IMR-90 (cell line): ENCODE measurements at regions not wholly inside any gene's neighbourhood (a gene's known extent, or its start where the extent isn't known, plus 50 kb on each side); places are given as distances from the start of the nearest gene placed in this dataset.

ENCODE experiments used
- ATAC-seq: fragments of 200-7000 bp; cut with Tn5 transposase; 2 replicates; pipeline ENCODE4 v1.9.1; 2020; ENCODE audit warnings: low read depth, mild to moderate bottlenecking, moderate library complexity
- BruUV-seq: library from RNA; stranded (reverse); fragments of 400-500 nt; replicated peaks from 2 replicates; lab custom pipeline; 2021; lab: Mats Ljungman, UMichigan
- CTCF ChIA-PET: fragments of 300-600 bp; formaldehyde crosslinking; extraction: SDS; loops from one replicate; lab custom pipeline; 2021; ENCODE audit warnings: antibody characterized with exemption; lab: Yijun Ruan, JAX
- POLR2A ChIA-PET: fragments of 300-600 bp; sonication (Branson Sonifier 250); formaldehyde crosslinking; loops from one replicate; lab custom pipeline; 2022; ENCODE audit warnings: antibody characterized with exemption; ENCODE audit not compliant: unreplicated experiment; lab: Charles Lee
- DNase-seq: peaks from one replicate; pipeline ENCODE4 v3.0.0; 2013
- H2AFZ ChIP-seq: replicated peaks from 2 replicates; pipeline ENCODE3; 2013; ENCODE audit warnings: low read length, mild to moderate bottlenecking; ENCODE audit not compliant: poor library complexity
- H2AK5ac ChIP-seq: 2 replicates; pipeline ENCODE4 v1.6.1; 2013; ENCODE audit warnings: low read depth, low read length, inconsistent platforms
- H2AK9ac ChIP-seq: replicated peaks from 2 replicates; pipeline ENCODE3; 2013; ENCODE audit warnings: mild to moderate bottlenecking, low read depth, low read length, moderate library complexity; ENCODE audit not compliant: poor library complexity
- H2BK120ac ChIP-seq: 2 replicates; pipeline ENCODE4 v1.6.1; 2013; ENCODE audit warnings: low read depth, low read length, inconsistent platforms
- H2BK15ac ChIP-seq: 3 replicates; pipeline ENCODE4 v1.6.1; 2013; ENCODE audit warnings: low read depth, low read length, inconsistent platforms
- H2BK20ac ChIP-seq: 2 replicates; pipeline ENCODE4 v1.6.1; 2013; ENCODE audit warnings: low read depth, mild to moderate bottlenecking, inconsistent platforms, low read length, moderate library complexity
- H2BK5ac ChIP-seq: 2 replicates; pipeline ENCODE4 v1.6.1; 2013; ENCODE audit warnings: mild to moderate bottlenecking, low read depth, low read length, inconsistent platforms; ENCODE audit not compliant: poor library complexity, severe bottlenecking
- H3K14ac ChIP-seq: replicated peaks from 2 replicates; pipeline ENCODE4 v1.6.1; 2013; ENCODE audit warnings: low read depth, low read length, inconsistent platforms
- H3K18ac ChIP-seq: 2 replicates; pipeline ENCODE4 v1.6.1; 2013; ENCODE audit warnings: low read depth, low read length, control low read depth
- H3K23ac ChIP-seq: 2 replicates; pipeline ENCODE4 v1.6.1; 2013; ENCODE audit warnings: low read depth, low read length, inconsistent platforms
- H3K27ac ChIP-seq: 2 replicates; pipeline ENCODE4 v1.5.1; 2013; ENCODE audit warnings: mild to moderate bottlenecking, control low read depth, low read length; ENCODE audit not compliant: insufficient read depth
- H3K27me3 ChIP-seq: 2 replicates; pipeline ENCODE4 v1.6.1; 2013; ENCODE audit warnings: low read length; ENCODE audit not compliant: control insufficient read depth, insufficient read depth
- H3K36me3 ChIP-seq: 2 replicates; pipeline ENCODE4 v1.6.1; 2013; ENCODE audit warnings: low read length, mixed read lengths; ENCODE audit not compliant: control insufficient read depth, insufficient read depth
- H3K4ac ChIP-seq: 2 replicates; pipeline ENCODE4 v1.6.1; 2013; ENCODE audit warnings: low read depth, low read length, inconsistent platforms
- H3K4me1 ChIP-seq: 2 replicates; pipeline ENCODE4 v1.6.1; 2013; ENCODE audit warnings: low read length, mixed read lengths; ENCODE audit not compliant: control insufficient read depth, insufficient read depth
- H3K4me2 ChIP-seq: 2 replicates; pipeline ENCODE4 v1.6.1; 2013; ENCODE audit warnings: low read depth, mild to moderate bottlenecking, control low read depth, low read length, moderate library complexity
- H3K4me3 ChIP-seq: 2 replicates; pipeline ENCODE4 v1.5.1; 2013; ENCODE audit warnings: low read depth, mild to moderate bottlenecking, control low read depth, low read length, moderate library complexity; ENCODE audit not compliant: insufficient read depth
- H3K56ac ChIP-seq: 2 replicates; pipeline ENCODE4 v1.6.1; 2013; ENCODE audit warnings: low read length, inconsistent platforms; ENCODE audit not compliant: insufficient read depth; ENCODE audit errors: extremely low read depth
- H3K79me1 ChIP-seq, 2 experiments: 2 replicates each; pipeline ENCODE4 v1.6.1; 2013; ENCODE audit warnings: low read length in 2 of 2, inconsistent platforms in 1 of 2, low read depth in 1 of 2
- H3K9ac ChIP-seq: 2 replicates; pipeline ENCODE4 v1.6.1; 2013; ENCODE audit warnings: low read depth, low read length, control low read depth
- H3K9me1 ChIP-seq: 2 replicates; pipeline ENCODE4 v1.6.1; 2013; ENCODE audit warnings: low read length, inconsistent platforms; ENCODE audit not compliant: insufficient read depth
- H3K9me3 ChIP-seq: 2 replicates; pipeline ENCODE4 v1.6.1; 2013; ENCODE audit warnings: low read length; ENCODE audit not compliant: control insufficient read depth, insufficient read depth
- H4K20me1 ChIP-seq: 2 replicates; pipeline ENCODE4 v1.6.1; 2013; ENCODE audit warnings: low read length, inconsistent platforms; ENCODE audit not compliant: insufficient read depth
- H4K5ac ChIP-seq: 2 replicates; pipeline ENCODE4 v1.6.1; 2013; ENCODE audit warnings: mild to moderate bottlenecking, low read depth, low read length, control low read depth
- H4K8ac ChIP-seq, 2 experiments: 2 replicates each; pipeline ENCODE4 v1.6.1; 2013; ENCODE audit warnings: low read depth in 2 of 2, low read length in 2 of 2, control low read depth in 1 of 2, inconsistent platforms in 1 of 2
- H4K91ac ChIP-seq: 2 replicates; pipeline ENCODE4 v1.6.1; 2013; ENCODE audit warnings: low read depth, low read length, inconsistent platforms; ENCODE audit not compliant: insufficient read depth
- BHLHE40 ChIP-seq: fragments of 150-350 bp; IDR thresholded peaks from 2 replicates; pipeline ENCODE4 v1.6.1; 2016; ENCODE audit warnings: mild to moderate bottlenecking, low read depth, low read length
- CEBPB ChIP-seq: IDR thresholded peaks from 2 replicates; pipeline ENCODE4 v1.6.1; 2012; ENCODE audit warnings: low read depth, low read length, improper control_type of control experiment
- CHD1 ChIP-seq: IDR thresholded peaks from 2 replicates; pipeline ENCODE4 v1.6.1; 2012; ENCODE audit warnings: low read depth, low read length, improper control_type of control experiment
- FOS ChIP-seq: fragments of 150-350 bp; IDR thresholded peaks from 2 replicates; pipeline ENCODE4 v1.6.1; 2016; ENCODE audit warnings: low read depth, low read length
- MAFK ChIP-seq: IDR thresholded peaks from 2 replicates; pipeline ENCODE4 v1.6.1; 2012; ENCODE audit warnings: low read depth, low read length, improper control_type of control experiment
- MAZ ChIP-seq: IDR thresholded peaks from 2 replicates; pipeline ENCODE4 v1.6.1; 2012; ENCODE audit warnings: low read depth, mild to moderate bottlenecking, low read length, improper control_type of control experiment, moderate library complexity, borderline replicate concordance
- MXI1 ChIP-seq: IDR thresholded peaks from 2 replicates; pipeline ENCODE4 v1.6.1; 2012; ENCODE audit warnings: low read depth, mild to moderate bottlenecking, low read length, moderate library complexity, borderline replicate concordance
- NFE2L2 ChIP-seq: fragments of 150-350 bp; IDR thresholded peaks from 2 replicates; pipeline ENCODE4 v1.6.1; 2016; ENCODE audit warnings: low read depth, mild to moderate bottlenecking, low read length
- POLR2A ChIP-seq: IDR thresholded peaks from 2 replicates; pipeline ENCODE4 v1.6.1; 2012; ENCODE audit warnings: mild to moderate bottlenecking, low read depth, low read length
- RAD21 ChIP-seq: IDR thresholded peaks from 2 replicates; pipeline ENCODE4 v1.6.1; 2012; ENCODE audit warnings: low read length, improper control_type of control experiment
- RCOR1 ChIP-seq: IDR thresholded peaks from 2 replicates; pipeline ENCODE4 v1.6.1; 2012; ENCODE audit warnings: mild to moderate bottlenecking, low read length, improper control_type of control experiment; ENCODE audit not compliant: insufficient replicate concordance
- RFX5 ChIP-seq: IDR thresholded peaks from 2 replicates; pipeline ENCODE4 v1.8.0; 2012; ENCODE audit warnings: low read depth, mild to moderate bottlenecking, low read length, moderate library complexity
- SMC3 ChIP-seq: fragments of 150-350 bp; IDR thresholded peaks from 2 replicates; pipeline ENCODE4 v1.6.1; 2016; ENCODE audit warnings: low read depth, mild to moderate bottlenecking, antibody characterized with exemption, low read length, moderate library complexity
- WGBS, 2 experiments: methylation state at CpG; one replicate each; pipeline versions ENCODE4 v1.1.5 to v1.1.7; 2013; ENCODE audit warnings: missing lambda C conversion rate in 2 of 2; ENCODE audit not compliant: insufficient read length in 1 of 2; ENCODE audit errors: extremely low coverage in 2 of 2; 5-methylcytosine and 5-hydroxymethylcytosine counted together
- dilution Hi-C: fragments of 300-500 bp; cut with HindIII; formaldehyde crosslinking; loops from one replicate; pipeline ENCODE4 v1.14.3; 2018; ENCODE audit warnings: low sequenced_read_pairs; ENCODE audit not compliant: unreplicated experiment
- in situ Hi-C: fragments of 300-500 bp; cut with MboI; formaldehyde crosslinking; loops from 3 replicates; pipeline ENCODE4 v1.14.3; 2019; ENCODE audit warnings: low sequenced_read_pairs, inconsistent platforms, mixed read lengths
- intact Hi-C: fragments of 100-400 bp; cut with micrococcal nuclease; formaldehyde crosslinking; loops from 2 replicates; pipeline ENCODE4 v1.10.0; 2022
- TF ChIP-seq, protein P1 (sequence below): conservative IDR thresholded peaks from 2 replicates; pipeline ENCODE4 v1.5.1; 2012; ENCODE audit warnings: mild to moderate bottlenecking, low read depth, low read length, improper control_type of control experiment
- TF ChIP-seq, protein P2 (sequence below): fragments of 150-350 bp; IDR thresholded peaks from 2 replicates; pipeline ENCODE4 v1.6.1; 2017; ENCODE audit warnings: mild to moderate bottlenecking, antibody characterized with exemption, low read length, low read depth
- TF ChIP-seq, protein P3 (sequence below): fragments of 150-350 bp; IDR thresholded peaks from 2 replicates; pipeline ENCODE4 v1.6.1; 2016; ENCODE audit warnings: low read depth, mild to moderate bottlenecking, low read length, moderate library complexity, borderline replicate concordance

DNA sequence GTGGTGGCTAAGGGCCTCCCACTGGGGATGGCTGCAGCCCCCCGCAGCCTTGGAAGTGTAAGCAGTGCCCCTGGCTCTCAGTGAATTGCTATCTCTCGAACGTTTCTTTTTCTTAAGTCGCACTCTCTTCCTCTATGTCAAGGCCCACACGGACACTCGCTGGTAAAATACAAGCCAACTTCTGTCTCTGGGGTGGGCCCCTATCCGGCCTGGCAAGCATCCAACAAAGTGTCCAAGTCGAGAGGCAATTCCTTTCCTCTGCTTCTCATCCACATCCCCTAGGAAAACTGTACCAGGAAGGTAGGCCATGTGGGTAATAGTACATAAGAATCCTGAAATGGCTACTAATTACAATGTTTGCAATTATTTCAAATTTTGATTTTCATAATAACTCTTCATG, 194.9 kb upstream of the MGMT start:
- in situ Hi-C loops: no loop called here
- Histone ChIP-seq H3K18ac (no peak overlapping the region), H2AFZ (no peak overlapping the region), H2BK120ac (no peak overlapping the region), H2AK5ac (no peak overlapping the region), H4K91ac (no peak overlapping the region), H3K79me1 (no peaks in the 10 kb centered on the region), H3K9me1 (no peaks in the 10 kb centered on the region), H3K23ac (no peak overlapping the region), H2BK15ac (no peak overlapping the region), H3K27ac (no peak overlapping the region), H2BK20ac (no peak overlapping the region), H4K20me1 (no peaks in the 10 kb centered on the region), H4K5ac (no peak overlapping the region), H3K4ac (no peak overlapping the region), H3K4me3 (no peak overlapping the region), H3K14ac (no peak overlapping the region), H3K9ac (no peak overlapping the region), H3K27me3 (no peaks in the 10 kb centered on the region), H2BK5ac (no peak overlapping the region), H4K8ac (no peak overlapping the region), H3K4me1 (no peaks in the 10 kb centered on the region), H3K4me2 (no peak overlapping the region), H3K56ac (no peak overlapping the region), H2AK9ac (no peak overlapping the region), H3K9me3 (peaks cover 16% of the 10 kb centered on the region), H3K36me3 (no peaks in the 10 kb centered on the region)
- DNase-seq (no peak), ATAC-seq (no peak)
- CTCF ChIA-PET: interaction anchor here (0.6 kb wide), 1 partner anchor 10 kb away, joined by 3 read pairs; no protein-coding TSS in a partner anchor
- POLR2A ChIA-PET: no interaction called here
- dilution Hi-C loops: no loop called here
- TF ChIP-seq, protein P1, sequence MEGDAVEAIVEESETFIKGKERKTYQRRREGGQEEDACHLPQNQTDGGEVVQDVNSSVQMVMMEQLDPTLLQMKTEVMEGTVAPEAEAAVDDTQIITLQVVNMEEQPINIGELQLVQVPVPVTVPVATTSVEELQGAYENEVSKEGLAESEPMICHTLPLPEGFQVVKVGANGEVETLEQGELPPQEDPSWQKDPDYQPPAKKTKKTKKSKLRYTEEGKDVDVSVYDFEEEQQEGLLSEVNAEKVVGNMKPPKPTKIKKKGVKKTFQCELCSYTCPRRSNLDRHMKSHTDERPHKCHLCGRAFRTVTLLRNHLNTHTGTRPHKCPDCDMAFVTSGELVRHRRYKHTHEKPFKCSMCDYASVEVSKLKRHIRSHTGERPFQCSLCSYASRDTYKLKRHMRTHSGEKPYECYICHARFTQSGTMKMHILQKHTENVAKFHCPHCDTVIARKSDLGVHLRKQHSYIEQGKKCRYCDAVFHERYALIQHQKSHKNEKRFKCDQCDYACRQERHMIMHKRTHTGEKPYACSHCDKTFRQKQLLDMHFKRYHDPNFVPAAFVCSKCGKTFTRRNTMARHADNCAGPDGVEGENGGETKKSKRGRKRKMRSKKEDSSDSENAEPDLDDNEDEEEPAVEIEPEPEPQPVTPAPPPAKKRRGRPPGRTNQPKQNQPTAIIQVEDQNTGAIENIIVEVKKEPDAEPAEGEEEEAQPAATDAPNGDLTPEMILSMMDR: no peak
- TF ChIP-seq MAZ (no peak), RAD21 (no peak), RCOR1 (no peak), FOS (no peak), MAFK (no peak), BHLHE40 (no peak), SMC3 (no peak), RFX5 (no peak), POLR2A (no peak), MXI1 (no peak), CHD1 (no peak), NFE2L2 (no peak), CEBPB (no peak)
- TF ChIP-seq, protein P2, sequence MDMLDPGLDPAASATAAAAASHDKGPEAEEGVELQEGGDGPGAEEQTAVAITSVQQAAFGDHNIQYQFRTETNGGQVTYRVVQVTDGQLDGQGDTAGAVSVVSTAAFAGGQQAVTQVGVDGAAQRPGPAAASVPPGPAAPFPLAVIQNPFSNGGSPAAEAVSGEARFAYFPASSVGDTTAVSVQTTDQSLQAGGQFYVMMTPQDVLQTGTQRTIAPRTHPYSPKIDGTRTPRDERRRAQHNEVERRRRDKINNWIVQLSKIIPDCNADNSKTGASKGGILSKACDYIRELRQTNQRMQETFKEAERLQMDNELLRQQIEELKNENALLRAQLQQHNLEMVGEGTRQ: no peak
- TF ChIP-seq, protein P3, sequence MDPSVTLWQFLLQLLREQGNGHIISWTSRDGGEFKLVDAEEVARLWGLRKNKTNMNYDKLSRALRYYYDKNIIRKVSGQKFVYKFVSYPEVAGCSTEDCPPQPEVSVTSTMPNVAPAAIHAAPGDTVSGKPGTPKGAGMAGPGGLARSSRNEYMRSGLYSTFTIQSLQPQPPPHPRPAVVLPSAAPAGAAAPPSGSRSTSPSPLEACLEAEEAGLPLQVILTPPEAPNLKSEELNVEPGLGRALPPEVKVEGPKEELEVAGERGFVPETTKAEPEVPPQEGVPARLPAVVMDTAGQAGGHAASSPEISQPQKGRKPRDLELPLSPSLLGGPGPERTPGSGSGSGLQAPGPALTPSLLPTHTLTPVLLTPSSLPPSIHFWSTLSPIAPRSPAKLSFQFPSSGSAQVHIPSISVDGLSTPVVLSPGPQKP: no peak
- WGBS, 2 experiments: no CpG with 5 or more reads among the region's 8 CpGs
- intact Hi-C loops: no loop called here
- no TSS peak for BruUV-seq
